Right kidney (tissue), 1 donor: ENCODE measurements at regions not wholly inside any gene's neighbourhood (a gene's known extent, or its start where the extent isn't known, plus 50 kb on each side); places are given as distances from the start of the nearest gene placed in this dataset.

Experiments
- DNase-seq: peaks from one replicate; pipeline ENCODE4 v3.0.0-alpha.2; 2016

- DNase-seq = no peak
Observed at GRCh38 chr2:220660277-220661145, 911.6 kb downstream of the EPHA4 start.

- no peak for DNase-seq
Observed at GRCh38 chr2:220662431-220662830, 909.7 kb downstream of the EPHA4 start.

GRCh38 chr2:220663065-220663464 is 909.0 kb downstream of the EPHA4 start:
- DNase-seq = no peak

- no peak for DNase-seq
Observed at GRCh38 chr2:220664272-220665107, 907.6 kb downstream of the EPHA4 start.

GRCh38 chr2:220665108-220665471 is 907.0 kb downstream of the EPHA4 start:
- no peak for DNase-seq

- no peak for DNase-seq
Observed at GRCh38 chr2:220669324-220669723, 902.8 kb downstream of the EPHA4 start.

GRCh38 chr2:220670511-220670910 is 901.6 kb downstream of the EPHA4 start:
- no peak for DNase-seq

GRCh38 chr2:220673151-220673874 is 898.8 kb downstream of the EPHA4 start:
- DNase-seq = no peak

GRCh38 chr2:220674033-220674432 is 898.1 kb downstream of the EPHA4 start:
- no peak for DNase-seq

GRCh38 chr2:220676695-220677094 is 895.4 kb downstream of the EPHA4 start:
- DNase-seq = no peak

GRCh38 chr2:220678943-220679342 is 893.2 kb downstream of the EPHA4 start:
- DNase-seq = no peak

- DNase-seq = no peak
Observed at GRCh38 chr2:220682616-220683015, 889.5 kb downstream of the EPHA4 start.

GRCh38 chr2:220684099-220684498 is 888.0 kb downstream of the EPHA4 start:
- no peak for DNase-seq

GRCh38 chr2:220687231-220687843 is 884.8 kb downstream of the EPHA4 start:
- DNase-seq = peak; percentile 45

GRCh38 chr2:220695397-220696279 is 876.5 kb downstream of the EPHA4 start:
- no peak for DNase-seq

- no peak for DNase-seq
Observed at GRCh38 chr2:220696280-220696669, 875.8 kb downstream of the EPHA4 start.

- DNase-seq = no peak
Observed at GRCh38 chr2:220697011-220697410, 875.1 kb downstream of the EPHA4 start.

GRCh38 chr2:220701115-220701514 is 871.0 kb downstream of the EPHA4 start:
- no peak for DNase-seq

- no peak for DNase-seq
Observed at GRCh38 chr2:220703279-220703678, 868.8 kb downstream of the EPHA4 start.

- no peak for DNase-seq
Observed at GRCh38 chr2:220704081-220704480, 868.0 kb downstream of the EPHA4 start.

- DNase-seq = no peak
Observed at GRCh38 chr2:220704810-220705209, 867.3 kb downstream of the EPHA4 start.
